ENCODE measurements at regions not wholly inside any gene's neighbourhood (a gene's known extent, or its start where the extent isn't known, plus 50 kb on each side); places are given as distances from the start of the nearest gene placed in this dataset.
A peak's percentile ranks its signal among the peaks of the same experiment; 100 is the strongest.
"Not testable (repeated sequence)": the region's sequence is repeated elsewhere in the genome, so short reads cannot be mapped to it uniquely, and the experiment has no call there.

GRCh38 chr1:157219182-157219581 is 81.0 kb upstream of the ETV3 start:
- DNase-seq (ENCODE audit: low read depth) = no peak

GRCh38 chr1:157218671-157219070 is 80.5 kb upstream of the ETV3 start:
- DNase-seq (ENCODE audit: low read depth) = no peak

GRCh38 chr1:157217486-157217885 is 79.3 kb upstream of the ETV3 start:
- no peak for DNase-seq (ENCODE audit: low read depth)

GRCh38 chr1:157213836-157214235 is 75.6 kb upstream of the ETV3 start:
- no peak for DNase-seq (ENCODE audit: low read depth)

GRCh38 chr1:157209514-157209913 is 71.3 kb upstream of the ETV3 start:
- DNase-seq (ENCODE audit: low read depth) = no peak

GRCh38 chr1:157205982-157206381 is 67.8 kb upstream of the ETV3 start:
- not testable (repeated sequence) for DNase-seq (ENCODE audit: low read depth)

- no peak for DNase-seq (ENCODE audit: low read depth)
Observed at GRCh38 chr1:157203166-157203565, 65.0 kb upstream of the ETV3 start.

GRCh38 chr1:157202331-157202730 is 64.1 kb upstream of the ETV3 start:
- no peak for DNase-seq (ENCODE audit: low read depth)

- DNase-seq (ENCODE audit: low read depth) = no peak
Observed at GRCh38 chr1:157201767-157202166, 63.6 kb upstream of the ETV3 start.

- DNase-seq (ENCODE audit: low read depth) = no peak
Observed at GRCh38 chr1:157200451-157200850, 62.3 kb upstream of the ETV3 start.

- DNase-seq (ENCODE audit: low read depth) = no peak
Observed at GRCh38 chr1:157199421-157199755, 61.2 kb upstream of the ETV3 start.

- no peak for DNase-seq (ENCODE audit: low read depth)
Observed at GRCh38 chr1:157198619-157199420, 60.6 kb upstream of the ETV3 start.

- no peak for DNase-seq (ENCODE audit: low read depth)
Observed at GRCh38 chr1:157197906-157198435, 59.8 kb upstream of the ETV3 start.

- not testable (repeated sequence) for DNase-seq (ENCODE audit: low read depth)
Observed at GRCh38 chr1:157196670-157197456, 58.7 kb upstream of the ETV3 start.

- no peak for DNase-seq (ENCODE audit: low read depth)
Observed at GRCh38 chr1:157196245-157196543, 58.0 kb upstream of the ETV3 start.

GRCh38 chr1:157195521-157196244 is 57.5 kb upstream of the ETV3 start:
- DNase-seq (ENCODE audit: low read depth) = no peak

- no peak for DNase-seq (ENCODE audit: low read depth)
Observed at GRCh38 chr1:157194731-157195520, 56.7 kb upstream of the ETV3 start.

- peak; percentile 8 for DNase-seq (ENCODE audit: low read depth)
Observed at GRCh38 chr1:157193702-157194391, 55.7 kb upstream of the ETV3 start.

GRCh38 chr1:157193219-157193618 is 55.0 kb upstream of the ETV3 start:
- no peak for DNase-seq (ENCODE audit: low read depth)

- no peak for DNase-seq (ENCODE audit: low read depth)
Observed at GRCh38 chr1:157189986-157190982, 52.1 kb upstream of the ETV3 start.

Measured in activated gamma-delta T cell treated with anti-CD3 and anti-CD28 coated beads, Interleukin-2, amount 50 U/mL, for 16 hours (primary cell).